ENCODE measurements at regions not wholly inside any gene's neighbourhood (a gene's known extent, or its start where the extent isn't known, plus 50 kb on each side); places are given as distances from the start of the nearest gene placed in this dataset.

- TF ChIP-seq CTCF (IDR thresholded peaks at IDR 0.05; ENCODE audit: insufficient read depth, low read depth, low read length) (no peak), EZH2 (IDR thresholded peaks at IDR 0.05; ENCODE audit: insufficient read depth, low read length) (no peak)
These were observed 54.1 kb upstream of the RFXAP start for GRCh38 chr13:36764957-36765356.

Data from astrocyte (in vitro differentiated cells and primary cell).